GM21717 (cell line): ENCODE measurements at regions not wholly inside any gene's neighbourhood (a gene's known extent, or its start where the extent isn't known, plus 50 kb on each side); places are given as distances from the start of the nearest gene placed in this dataset.

ENCODE experiments used
- ATAC-seq: cut with Tn5 transposase; IDR thresholded peaks from one replicate; pipeline ENCODE4 v1.9.1; 2021; ENCODE audit warnings: mild to moderate bottlenecking, moderate library complexity; ENCODE audit not compliant: unreplicated experiment

- no peak for ATAC-seq
Observed at GRCh38 chr5:74143151-74143550, 497.4 kb downstream of the ENC1 start.

- no peak for ATAC-seq
Observed at GRCh38 chr5:74141053-74141452, 499.5 kb downstream of the ENC1 start.

GRCh38 chr5:74140409-74140808, 500.1 kb downstream of the ENC1 start:
- no peak for ATAC-seq

DNA sequence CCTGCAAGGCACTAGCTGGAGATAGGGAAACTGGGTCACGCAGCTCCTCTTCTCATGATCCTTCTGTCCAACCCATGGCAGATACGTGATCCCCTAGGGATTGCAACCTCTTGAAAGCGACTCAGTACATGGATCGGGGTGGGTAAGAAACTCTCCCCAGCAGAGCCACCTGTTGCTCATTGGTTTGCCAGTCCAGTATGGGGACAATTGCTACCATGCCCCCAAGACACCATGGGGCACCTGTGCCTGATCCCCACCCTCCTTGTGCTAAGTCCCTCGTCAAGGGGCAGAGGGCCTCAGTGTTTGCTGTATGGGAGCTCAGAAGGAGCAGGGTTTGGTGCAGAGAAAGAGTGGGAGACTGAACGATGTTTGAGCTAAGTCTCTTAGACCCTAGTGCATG, 500.9 kb downstream of the ENC1 start:
- ATAC-seq, result no peak

DNA sequence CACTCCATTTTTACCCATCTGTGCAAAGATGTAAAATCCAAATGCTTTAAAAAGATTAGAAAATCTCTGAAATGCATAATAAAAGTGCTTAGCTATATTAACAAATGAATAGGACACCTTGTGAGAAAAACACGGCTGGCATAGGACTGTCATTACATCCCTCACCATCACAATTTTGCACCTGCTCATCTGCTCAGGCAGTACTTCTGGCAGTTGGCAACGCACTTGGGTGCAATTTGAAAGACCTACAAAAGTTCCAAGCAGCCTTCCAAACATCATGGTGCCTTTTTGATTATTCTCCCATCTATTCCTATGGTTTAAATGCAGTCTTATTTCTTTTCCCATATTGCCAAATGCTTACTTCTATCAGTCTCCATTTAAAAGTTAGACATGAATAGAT, 501.8 kb downstream of the ENC1 start:
- no peak for ATAC-seq

- no peak for ATAC-seq
Observed at GRCh38 chr5:74136276-74136825, 504.2 kb downstream of the ENC1 start.

DNA sequence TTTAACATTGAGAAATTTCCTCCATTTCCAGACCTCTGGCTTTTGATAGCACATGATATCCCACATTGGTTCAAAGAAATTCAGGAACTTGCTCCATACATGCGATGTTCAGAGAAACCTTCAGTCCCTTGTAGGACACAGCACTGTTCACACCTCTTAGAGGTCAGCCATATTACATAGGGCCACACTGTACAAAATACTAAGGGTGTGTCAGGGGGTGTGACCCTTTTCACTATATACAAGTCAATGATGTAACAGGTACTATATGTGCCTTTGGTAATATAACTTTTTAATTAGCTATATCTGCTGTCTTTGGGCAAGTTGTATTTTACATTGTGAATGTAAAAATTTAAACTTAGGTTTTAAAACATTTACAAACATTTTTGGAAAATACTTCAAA, 505.5 kb downstream of the ENC1 start:
- ATAC-seq, result no peak

DNA sequence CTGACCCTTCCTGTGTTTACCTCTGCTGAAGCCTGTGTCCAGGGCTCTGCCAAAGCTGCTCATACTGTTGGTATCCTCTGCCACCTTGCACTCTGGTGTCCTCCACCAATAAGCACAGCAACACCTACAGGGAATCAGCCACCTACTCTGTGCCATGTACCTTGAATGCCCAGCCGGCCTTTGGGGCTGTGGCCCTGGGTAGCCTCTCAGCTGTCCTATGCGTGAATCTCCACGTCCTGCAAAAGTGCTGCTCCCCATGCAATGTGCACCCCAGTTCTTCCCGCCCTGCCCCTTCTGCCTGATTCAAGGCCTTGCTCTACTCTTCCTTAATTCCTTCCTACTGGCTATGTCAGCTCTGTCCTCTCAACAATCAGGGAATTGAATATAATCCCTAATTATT, 506.5 kb downstream of the ARHGEF28 start:
- no peak for ATAC-seq

GRCh38 chr5:74131250-74131649, 505.3 kb downstream of the ARHGEF28 start:
- ATAC-seq, result no peak

DNA sequence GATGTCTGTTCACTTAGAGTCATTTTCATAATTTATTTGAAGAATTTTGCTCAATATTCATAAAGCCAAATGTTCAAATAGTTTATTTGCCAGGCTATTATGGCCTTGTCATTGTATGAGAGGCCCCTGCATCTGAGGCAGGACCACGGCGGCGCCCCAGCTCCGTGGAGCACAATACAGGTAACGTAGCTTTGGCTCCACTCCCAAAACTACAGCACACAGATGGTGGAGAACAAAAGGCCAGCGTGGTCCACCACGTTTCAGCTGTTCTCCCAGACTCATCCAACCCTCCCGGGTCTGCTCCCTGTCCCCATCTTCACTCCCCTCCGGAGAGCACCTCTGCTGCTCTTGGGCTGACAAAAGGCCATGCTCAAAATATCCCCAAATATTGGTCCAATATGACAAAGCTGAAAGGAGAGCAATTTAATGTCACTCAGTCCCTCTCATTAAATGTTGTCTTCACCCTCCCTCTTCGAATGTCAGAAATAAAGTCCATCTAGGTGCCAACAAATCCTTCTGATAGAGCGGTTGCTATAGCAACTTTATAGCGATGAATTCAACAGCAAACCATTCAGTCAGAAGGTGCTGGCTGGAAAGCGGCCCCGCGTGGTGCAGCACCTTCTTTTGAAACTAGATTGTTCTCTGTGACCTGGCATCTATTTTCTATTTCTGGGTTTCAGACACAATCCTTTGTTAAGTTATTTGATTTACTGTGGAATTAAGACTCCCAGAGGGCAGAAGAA, 504.3 kb downstream of the ARHGEF28 start:
- no peak for ATAC-seq

GRCh38 chr5:74127381-74128320, 501.7 kb downstream of the ARHGEF28 start:
- no peak for ATAC-seq

- ATAC-seq, result no peak
Observed at GRCh38 chr5:74126294-74126693, 500.3 kb downstream of the ARHGEF28 start.

- no peak for ATAC-seq
Observed at GRCh38 chr5:74124826-74125225, 498.8 kb downstream of the ARHGEF28 start.

GRCh38 chr5:74123929-74124328, 497.9 kb downstream of the ARHGEF28 start:
- no peak for ATAC-seq

DNA sequence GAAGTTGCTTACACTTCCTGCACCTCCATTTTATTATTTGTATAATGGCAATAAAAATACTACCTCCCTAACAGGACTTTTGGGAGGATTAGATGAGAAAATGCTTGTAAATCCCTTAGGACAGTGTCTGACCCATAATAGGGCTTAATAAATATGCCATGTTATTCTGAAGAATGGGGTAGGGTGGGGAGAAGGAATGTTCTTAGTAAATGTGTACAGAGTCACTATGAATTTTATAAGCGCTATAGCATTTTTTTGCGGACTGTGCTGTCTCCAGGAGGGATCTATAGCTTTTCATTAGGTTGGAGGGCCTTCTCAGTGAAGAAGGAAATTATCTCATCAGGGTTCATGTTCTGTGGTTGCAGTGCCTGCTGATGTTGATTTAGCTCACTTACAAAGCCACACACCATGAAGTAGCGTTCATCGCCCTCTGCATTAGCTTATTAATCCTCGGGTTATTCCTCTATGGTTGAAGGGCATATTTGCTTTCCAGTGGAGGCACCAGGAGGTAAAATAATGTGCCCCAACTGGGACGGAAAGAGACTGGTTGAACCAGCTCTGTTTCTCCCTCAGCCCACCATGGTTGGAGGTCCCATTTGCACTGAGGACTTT, 497.1 kb downstream of the ARHGEF28 start:
- no peak for ATAC-seq

GRCh38 chr5:74122175-74122574, 496.2 kb downstream of the ARHGEF28 start:
- no peak for ATAC-seq

GRCh38 chr5:74120585-74120984, 494.6 kb downstream of the ARHGEF28 start:
- no peak for ATAC-seq

DNA sequence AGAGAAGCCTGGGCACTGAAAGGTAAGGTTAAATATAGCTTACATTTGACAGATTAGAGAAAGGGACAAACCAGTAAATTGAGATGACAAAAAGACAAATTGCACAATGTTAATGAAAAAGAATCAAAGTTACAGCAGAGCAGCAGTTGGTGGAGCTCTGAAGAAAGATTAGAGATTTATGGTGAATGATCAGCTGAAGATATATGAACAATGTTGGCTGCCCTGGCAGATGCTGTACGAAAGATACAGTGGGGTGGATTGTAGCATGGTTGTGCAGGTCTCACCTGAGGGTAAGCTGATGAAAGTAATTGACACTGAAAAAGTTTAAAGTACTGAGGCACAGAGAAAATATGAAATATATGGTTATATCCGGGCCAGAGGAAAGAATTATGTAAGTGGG, 492.1 kb downstream of the ARHGEF28 start:
- ATAC-seq, result no peak

GRCh38 chr5:74116984-74117383, 491.0 kb downstream of the ARHGEF28 start:
- no peak for ATAC-seq

GRCh38 chr5:74116266-74116665, 490.3 kb downstream of the ARHGEF28 start:
- ATAC-seq, result no peak

- ATAC-seq, result no peak
Observed at GRCh38 chr5:74113927-74114326, 487.9 kb downstream of the ARHGEF28 start.
